Left ventricle myocardium inferior (tissue), 1 donor: ENCODE measurements at regions not wholly inside any gene's neighbourhood (a gene's known extent, or its start where the extent isn't known, plus 50 kb on each side); places are given as distances from the start of the nearest gene placed in this dataset.

Source experiments
- DNase-seq: peaks from one replicate; pipeline ENCODE4 v3.0.0-alpha.2; 2020
- H3K27ac ChIP-seq: fragments of 200-600 bp; replicated peaks from 2 replicates; pipeline ENCODE4 v1.8.0; 2021
- H3K27me3 ChIP-seq: fragments of 200-600 bp; 2 replicates; pipeline ENCODE4 v1.8.0; 2021; ENCODE audit warnings: low read depth
- H3K36me3 ChIP-seq: fragments of 200-600 bp; 2 replicates; pipeline ENCODE4 v1.8.0; 2021
- H3K4me1 ChIP-seq: fragments of 200-600 bp; 2 replicates; pipeline ENCODE4 v1.8.0; 2021
- H3K4me3 ChIP-seq: fragments of 200-600 bp; 2 replicates; pipeline ENCODE4 v1.8.0; 2021; ENCODE audit warnings: mild to moderate bottlenecking, moderate library complexity
- H3K9me3 ChIP-seq: fragments of 200-600 bp; replicated peaks from 2 replicates; pipeline ENCODE4 v1.8.0; 2021
- intact Hi-C: fragments of 100-400 bp; cut with micrococcal nuclease; formaldehyde crosslinking; loops from one replicate; pipeline ENCODE4 v1.11.0; 2022
- TF ChIP-seq, protein P1 (sequence below): fragments of 200-600 bp; IDR thresholded peaks from 2 replicates; pipeline ENCODE4 v1.8.0; 2021; ENCODE audit warnings: antibody characterized with exemption, mild to moderate bottlenecking, borderline replicate concordance
- donor health status: DM: no; HTN: yes; CAD: no; lungs with severe emphysema.

DNA sequence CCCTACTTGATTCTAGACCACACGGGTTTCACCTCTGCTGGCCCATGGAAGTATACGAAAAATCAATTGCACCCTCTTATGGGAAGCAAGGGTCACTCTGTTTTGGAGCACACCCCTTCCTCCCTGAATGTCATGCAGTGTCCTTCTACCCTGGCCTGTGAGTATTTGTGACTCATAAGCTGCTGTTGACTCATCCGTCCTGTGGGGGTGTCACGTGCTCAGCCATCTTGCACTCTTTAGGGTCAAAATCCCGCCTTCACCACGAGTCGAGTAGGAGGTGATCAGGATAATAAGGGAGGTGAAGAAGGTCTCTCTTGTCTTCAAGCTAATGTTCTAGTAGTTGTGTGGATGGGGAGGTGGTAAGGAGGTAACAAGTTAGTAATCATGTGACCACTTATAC is 341.0 kb upstream of the EEF2KMT start:
- Histone ChIP-seq H3K4me1 (no peaks in the 10 kb centered on the region), H3K4me3 (no peak overlapping the region), H3K27me3 (peaks cover 9% of the 10 kb centered on the region), H3K9me3 (peaks cover 4% of the 10 kb centered on the region), H3K27ac (no peak overlapping the region), H3K36me3 (no peaks in the 10 kb centered on the region)
- TF ChIP-seq, protein P1, sequence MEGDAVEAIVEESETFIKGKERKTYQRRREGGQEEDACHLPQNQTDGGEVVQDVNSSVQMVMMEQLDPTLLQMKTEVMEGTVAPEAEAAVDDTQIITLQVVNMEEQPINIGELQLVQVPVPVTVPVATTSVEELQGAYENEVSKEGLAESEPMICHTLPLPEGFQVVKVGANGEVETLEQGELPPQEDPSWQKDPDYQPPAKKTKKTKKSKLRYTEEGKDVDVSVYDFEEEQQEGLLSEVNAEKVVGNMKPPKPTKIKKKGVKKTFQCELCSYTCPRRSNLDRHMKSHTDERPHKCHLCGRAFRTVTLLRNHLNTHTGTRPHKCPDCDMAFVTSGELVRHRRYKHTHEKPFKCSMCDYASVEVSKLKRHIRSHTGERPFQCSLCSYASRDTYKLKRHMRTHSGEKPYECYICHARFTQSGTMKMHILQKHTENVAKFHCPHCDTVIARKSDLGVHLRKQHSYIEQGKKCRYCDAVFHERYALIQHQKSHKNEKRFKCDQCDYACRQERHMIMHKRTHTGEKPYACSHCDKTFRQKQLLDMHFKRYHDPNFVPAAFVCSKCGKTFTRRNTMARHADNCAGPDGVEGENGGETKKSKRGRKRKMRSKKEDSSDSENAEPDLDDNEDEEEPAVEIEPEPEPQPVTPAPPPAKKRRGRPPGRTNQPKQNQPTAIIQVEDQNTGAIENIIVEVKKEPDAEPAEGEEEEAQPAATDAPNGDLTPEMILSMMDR, result no peak
- intact Hi-C loops, result no loop called here
- no peak for DNase-seq

- no peak for DNase-seq
- Histone ChIP-seq H3K27me3 (peaks cover 15% of the 10 kb centered on the region), H3K4me1 (no peaks in the 10 kb centered on the region), H3K27ac (no peak overlapping the region), H3K36me3 (no peaks in the 10 kb centered on the region), H3K4me3 (no peak overlapping the region), H3K9me3 (no peaks in the 10 kb centered on the region)
- intact Hi-C loops, result no loop called here
- TF ChIP-seq, protein P1, result no peak
Observed at GRCh38 chr16:5433587-5433986, 336.0 kb upstream of the EEF2KMT start.

GRCh38 chr16:5432166-5432565 is 334.6 kb upstream of the EEF2KMT start:
- no peak overlapping the region for H3K27ac ChIP-seq
- no peaks in the 10 kb centered on the region for H3K4me1 ChIP-seq
- H3K36me3 ChIP-seq, result no peaks in the 10 kb centered on the region
- H3K4me3 ChIP-seq, result no peak overlapping the region
- TF ChIP-seq, protein P1, result no peak
- H3K9me3 ChIP-seq, result no peaks in the 10 kb centered on the region
- no peak for DNase-seq
- intact Hi-C loops, result no loop called here
- H3K27me3 ChIP-seq, result peaks cover 28% of the 10 kb centered on the region

- no peaks in the 10 kb centered on the region for H3K36me3 ChIP-seq
- no peaks in the 10 kb centered on the region for H3K9me3 ChIP-seq
- TF ChIP-seq, protein P1, result no peak
- H3K4me1 ChIP-seq, result no peaks in the 10 kb centered on the region
- peaks cover 30% of the 10 kb centered on the region for H3K27me3 ChIP-seq
- H3K27ac ChIP-seq, result no peak overlapping the region
- H3K4me3 ChIP-seq, result no peak overlapping the region
- no peak for DNase-seq
- intact Hi-C loops, result no loop called here
Observed at GRCh38 chr16:5430598-5430997, 333.0 kb upstream of the EEF2KMT start.

- Histone ChIP-seq H3K27ac (no peak overlapping the region), H3K4me3 (no peak overlapping the region), H3K27me3 (peaks cover 34% of the 10 kb centered on the region), H3K36me3 (no peaks in the 10 kb centered on the region), H3K9me3 (no peaks in the 10 kb centered on the region), H3K4me1 (no peaks in the 10 kb centered on the region)
- TF ChIP-seq, protein P1, result no peak
- no peak for DNase-seq
- intact Hi-C loops, result no loop called here
Observed at GRCh38 chr16:5428932-5429331, 331.3 kb upstream of the EEF2KMT start.

- TF ChIP-seq, protein P1, result no peak
- Histone ChIP-seq H3K36me3 (no peaks in the 10 kb centered on the region), H3K27me3 (peaks cover 34% of the 10 kb centered on the region), H3K9me3 (no peaks in the 10 kb centered on the region), H3K4me3 (no peak overlapping the region), H3K27ac (no peak overlapping the region), H3K4me1 (no peaks in the 10 kb centered on the region)
- DNase-seq, result no peak
- intact Hi-C loops, result no loop called here
Observed at GRCh38 chr16:5427571-5427970, 330.0 kb upstream of the EEF2KMT start.
